H9 (cell line): ENCODE measurements at regions not wholly inside any gene's neighbourhood (a gene's known extent, or its start where the extent isn't known, plus 50 kb on each side); places are given as distances from the start of the nearest gene placed in this dataset.
A peak's percentile ranks its signal among the peaks of the same experiment; 100 is the strongest.

ENCODE experiments used
- DNase-seq: peaks from one replicate; pipeline ENCODE4 v3.0.0-alpha.2; 2017
- H2AFZ ChIP-seq: one replicate; pipeline ENCODE4 v1.6.1; 2013; ENCODE audit warnings: mild to moderate bottlenecking, low read length, control low read depth, moderate library complexity
- H2AK5ac ChIP-seq: 2 replicates; pipeline ENCODE4 v1.6.1; 2013; ENCODE audit warnings: low read length, control low read depth, mixed read lengths; ENCODE audit not compliant: insufficient read length
- H2BK120ac ChIP-seq: one replicate; pipeline ENCODE4 v1.6.1; 2013; ENCODE audit warnings: low read depth, mild to moderate bottlenecking, low read length, control low read depth, inconsistent platforms; ENCODE audit not compliant: poor library complexity, severe bottlenecking
- H2BK12ac ChIP-seq: 2 replicates; pipeline ENCODE4 v1.6.1; 2013; ENCODE audit warnings: low read length, control low read depth, mixed read lengths, low read depth; ENCODE audit not compliant: insufficient read length
- H2BK15ac ChIP-seq: 2 replicates; pipeline ENCODE4 v1.6.1; 2013; ENCODE audit warnings: low read depth, low read length, control low read depth
- H2BK20ac ChIP-seq: one replicate; pipeline ENCODE4 v1.6.1; 2013; ENCODE audit warnings: low read depth, mild to moderate bottlenecking, low read length, control low read depth, inconsistent platforms; ENCODE audit not compliant: poor library complexity, severe bottlenecking
- H2BK5ac ChIP-seq: 2 replicates; pipeline ENCODE4 v1.6.1; 2013; ENCODE audit warnings: low read length, control low read depth, mixed read lengths; ENCODE audit not compliant: insufficient read length
- H3K14ac ChIP-seq: 2 replicates; pipeline ENCODE4 v1.6.1; 2013; ENCODE audit warnings: low read length, control low read depth; ENCODE audit not compliant: insufficient read depth
- H3K18ac ChIP-seq: 2 replicates; pipeline ENCODE4 v1.6.1; 2013; ENCODE audit warnings: low read depth, mild to moderate bottlenecking, mixed read lengths, low read length, control low read depth; ENCODE audit not compliant: insufficient read length
- H3K23ac ChIP-seq: 2 replicates; pipeline ENCODE4 v1.6.1; 2013; ENCODE audit warnings: low read length, control low read depth, mixed read lengths, low read depth; ENCODE audit not compliant: insufficient read length
- H3K23me2 ChIP-seq: 2 replicates; pipeline ENCODE4 v1.6.1; 2013; ENCODE audit warnings: low read depth, mild to moderate bottlenecking, mixed read lengths, low read length, control low read depth; ENCODE audit not compliant: insufficient read length, poor library complexity, severe bottlenecking
- H3K27ac ChIP-seq: 2 replicates; pipeline ENCODE4 v1.5.1; 2013; ENCODE audit warnings: low read length, control low read depth, mixed read lengths, low read depth; ENCODE audit not compliant: insufficient read length
- H3K27me3 ChIP-seq: 2 replicates; pipeline ENCODE4 v1.6.1; 2013; ENCODE audit warnings: low read length, control low read depth, inconsistent platforms; ENCODE audit not compliant: insufficient read depth
- H3K4ac ChIP-seq: 2 replicates; pipeline ENCODE4 v1.6.1; 2013; ENCODE audit warnings: low read depth, mild to moderate bottlenecking, control low read depth, inconsistent platforms, low read length, moderate library complexity
- H3K4me1 ChIP-seq: 2 replicates; pipeline ENCODE4 v1.6.1; 2013; ENCODE audit warnings: low read length, control low read depth, inconsistent platforms; ENCODE audit not compliant: insufficient read depth
- H3K4me2 ChIP-seq: 2 replicates; pipeline ENCODE4 v1.6.1; 2013; ENCODE audit warnings: low read length, control low read depth, mixed read lengths; ENCODE audit not compliant: insufficient read length, insufficient read depth
- H3K56ac ChIP-seq: 2 replicates; pipeline ENCODE4 v1.6.1; 2013; ENCODE audit warnings: low read depth, mild to moderate bottlenecking, mixed read lengths, low read length, control low read depth; ENCODE audit not compliant: insufficient read length
- H3K79me1 ChIP-seq: 2 replicates; pipeline ENCODE4 v1.6.1; 2013; ENCODE audit warnings: low read depth, mild to moderate bottlenecking, moderate library complexity, low read length, control low read depth, inconsistent platforms; ENCODE audit not compliant: insufficient read depth, poor library complexity, severe bottlenecking
- H3K79me2 ChIP-seq: 2 replicates; pipeline ENCODE4 v1.6.1; 2013; ENCODE audit warnings: low read length, control low read depth, inconsistent platforms; ENCODE audit not compliant: insufficient read depth
- H3K9ac ChIP-seq: 2 replicates; pipeline ENCODE4 v1.6.1; 2013; ENCODE audit warnings: low read length, control low read depth, mixed read lengths; ENCODE audit not compliant: insufficient read length; ENCODE audit errors: extremely low read depth
- H3K9me3 ChIP-seq: one replicate; pipeline ENCODE4 v1.6.1; 2013; ENCODE audit warnings: low read depth, low read length, inconsistent platforms; ENCODE audit not compliant: control insufficient read depth
- H3T11ph ChIP-seq: one replicate; pipeline ENCODE4 v1.6.1; 2013; ENCODE audit warnings: mild to moderate bottlenecking, low read length, control low read depth, inconsistent platforms
- H4K20me1 ChIP-seq: one replicate; pipeline ENCODE4 v1.6.1; 2013; ENCODE audit not compliant: control insufficient read depth, insufficient read length, insufficient read depth
- H4K5ac ChIP-seq: 2 replicates; pipeline ENCODE4 v1.6.1; 2013; ENCODE audit warnings: low read depth, mild to moderate bottlenecking, mixed read lengths, low read length, control low read depth; ENCODE audit not compliant: insufficient read length
- H4K8ac ChIP-seq: replicated peaks from 2 replicates; pipeline ENCODE4 v1.6.1; 2013; ENCODE audit warnings: low read length, control low read depth, mixed read lengths, low read depth; ENCODE audit not compliant: insufficient read length
- H4K91ac ChIP-seq: 2 replicates; pipeline ENCODE4 v1.6.1; 2013; ENCODE audit warnings: low read depth, mild to moderate bottlenecking, moderate library complexity, mixed read lengths, low read length, control low read depth; ENCODE audit not compliant: insufficient read length
- H3K27ac Mint-ChIP-seq, 3 experiments: 2 replicates in 2 of 3; 3 replicates in 1 of 3; pipeline ENCODE4 v1.8.0; 2020 to 2021; ENCODE audit warnings: mixed read lengths in 3 of 3, mild to moderate bottlenecking in 1 of 3, moderate library complexity in 1 of 3
- H3K27me3 Mint-ChIP-seq: 2 replicates; pipeline ENCODE4 v1.8.0; 2021; ENCODE audit warnings: low read depth, mild to moderate bottlenecking, moderate library complexity, mixed read lengths
- H3K36me3 Mint-ChIP-seq, 3 experiments: 2 replicates in 2 of 3; 3 replicates in 1 of 3; pipeline ENCODE4 v1.8.0; 2020 to 2021; ENCODE audit warnings: low read depth in 3 of 3, mixed read lengths in 3 of 3; ENCODE audit not compliant: insufficient read depth in 1 of 3
- H3K4me1 Mint-ChIP-seq, 2 experiments: 2 replicates each; pipeline ENCODE4 v1.8.0; 2020; ENCODE audit warnings: mixed read lengths in 2 of 2
- H3K4me3 Mint-ChIP-seq, 2 experiments: 2 replicates in 1 of 2; 3 replicates in 1 of 2; pipeline ENCODE4 v1.8.0; 2020 to 2021; ENCODE audit warnings: mild to moderate bottlenecking in 2 of 2, mixed read lengths in 2 of 2, moderate library complexity in 1 of 2
- H3K9me3 Mint-ChIP-seq, 2 experiments: 2 replicates in 1 of 2; 3 replicates in 1 of 2; pipeline ENCODE4 v1.8.0; 2020; ENCODE audit warnings: mild to moderate bottlenecking in 2 of 2, mixed read lengths in 2 of 2, moderate library complexity in 1 of 2
- CTCF ChIP-seq: fragments of 200-600 bp; sonication (generic); conservative IDR thresholded peaks from 3 replicates; pipeline ENCODE4 v1.8.0; 2021; ENCODE audit warnings: antibody characterized with exemption, mild to moderate bottlenecking
- WGBS: extraction: QIAGEN DNeasy Blood & Tissue Kit; methylation state at CpG from one replicate; pipeline ENCODE4 v1.1.7; 2013; ENCODE audit warnings: missing lambda C conversion rate, low lambda C conversion rate, mixed read lengths; ENCODE audit not compliant: insufficient read length; ENCODE audit errors: extremely low coverage; 5-methylcytosine and 5-hydroxymethylcytosine counted together

DNA sequence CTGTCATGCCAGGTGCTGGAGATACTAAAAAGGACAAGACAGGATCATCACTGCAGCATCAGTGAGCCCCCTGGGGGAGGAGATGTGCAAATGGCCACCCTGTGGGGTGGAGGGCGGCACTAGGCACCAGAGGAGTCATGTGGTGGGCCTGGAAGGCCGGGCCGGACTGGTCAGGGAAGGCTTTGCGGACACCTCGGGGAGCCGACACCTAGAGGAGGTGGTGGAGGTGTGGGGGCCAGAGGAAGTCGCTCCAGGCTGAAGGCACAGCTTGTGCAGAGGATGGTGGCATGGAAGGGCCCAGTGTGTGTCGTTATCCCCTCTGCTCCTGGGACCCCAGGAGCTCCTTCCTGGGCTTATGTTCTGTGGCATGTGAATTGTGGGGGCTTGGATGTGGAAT, 437.7 kb downstream of the RPS24 start:
- Histone ChIP-seq H3K4ac (no peak overlapping the region), H3K23me2 (no peaks in the 10 kb centered on the region), H3K79me2 (no peaks in the 10 kb centered on the region), H4K5ac (no peak overlapping the region), H3K9ac (no peak overlapping the region), H3T11ph (no peak overlapping the region), H3K27ac (no peak overlapping the region), H3K9me3 (no peaks in the 10 kb centered on the region), H3K79me1 (no peaks in the 10 kb centered on the region), H3K18ac (no peak overlapping the region), H2BK5ac (no peak overlapping the region), H2BK120ac (no peak overlapping the region), H3K56ac (no peak overlapping the region), H3K4me1 (no peaks in the 10 kb centered on the region; the same call in 1 of the 2 replicates), H3K27me3 (no peaks in the 10 kb centered on the region), H3K23ac (no peak overlapping the region), H2BK12ac (no peak overlapping the region), H2AFZ (no peak overlapping the region), H4K20me1 (no peaks in the 10 kb centered on the region), H3K14ac (no peak overlapping the region), H2BK15ac (no peak overlapping the region), H3K4me2 (no peak overlapping the region), H4K91ac (no peak overlapping the region), H2AK5ac (no peak overlapping the region), H4K8ac (no peak overlapping the region), H2BK20ac (no peak overlapping the region)
- WGBS = no CpG with 5 or more reads among the region's 8 CpGs
- DNase-seq = peak; percentile 10
- peaks cover 4 to 15% of the 10 kb centered on the region in 2 experiments; a peak in 4 of 5 replicates for H3K9me3 Mint-ChIP-seq
- H3K4me3 Mint-ChIP-seq = no peak overlapping the region
- no peak for TF ChIP-seq CTCF
- peaks cover 1% of the 10 kb centered on the region; the same call in 1 of the 2 replicates for H3K27me3 Mint-ChIP-seq
- H3K27ac Mint-ChIP-seq = no peak overlapping the region
- H3K4me1 Mint-ChIP-seq = peaks cover 14 to 31% of the 10 kb centered on the region in 2 experiments
- H3K36me3 Mint-ChIP-seq = peaks cover 0 to 15% (median 2%) of the 10 kb centered on the region in 3 experiments; a peak in 5 of 7 replicates
